H9 (cell line): ENCODE measurements at regions not wholly inside any gene's neighbourhood (a gene's known extent, or its start where the extent isn't known, plus 50 kb on each side); places are given as distances from the start of the nearest gene placed in this dataset.

Source experiments
- DNase-seq: peaks from one replicate; pipeline ENCODE4 v3.0.0-alpha.2; 2017
- H2AFZ ChIP-seq: one replicate; pipeline ENCODE4 v1.6.1; 2013; ENCODE audit warnings: mild to moderate bottlenecking, low read length, control low read depth, moderate library complexity
- H2AK5ac ChIP-seq: 2 replicates; pipeline ENCODE4 v1.6.1; 2013; ENCODE audit warnings: low read length, control low read depth, mixed read lengths; ENCODE audit not compliant: insufficient read length
- H2BK120ac ChIP-seq: one replicate; pipeline ENCODE4 v1.6.1; 2013; ENCODE audit warnings: low read depth, mild to moderate bottlenecking, low read length, control low read depth, inconsistent platforms; ENCODE audit not compliant: poor library complexity, severe bottlenecking
- H2BK12ac ChIP-seq: 2 replicates; pipeline ENCODE4 v1.6.1; 2013; ENCODE audit warnings: low read length, control low read depth, mixed read lengths, low read depth; ENCODE audit not compliant: insufficient read length
- H2BK15ac ChIP-seq: 2 replicates; pipeline ENCODE4 v1.6.1; 2013; ENCODE audit warnings: low read depth, low read length, control low read depth
- H2BK20ac ChIP-seq: one replicate; pipeline ENCODE4 v1.6.1; 2013; ENCODE audit warnings: low read depth, mild to moderate bottlenecking, low read length, control low read depth, inconsistent platforms; ENCODE audit not compliant: poor library complexity, severe bottlenecking
- H2BK5ac ChIP-seq: 2 replicates; pipeline ENCODE4 v1.6.1; 2013; ENCODE audit warnings: low read length, control low read depth, mixed read lengths; ENCODE audit not compliant: insufficient read length
- H3K14ac ChIP-seq: 2 replicates; pipeline ENCODE4 v1.6.1; 2013; ENCODE audit warnings: low read length, control low read depth; ENCODE audit not compliant: insufficient read depth
- H3K18ac ChIP-seq: 2 replicates; pipeline ENCODE4 v1.6.1; 2013; ENCODE audit warnings: low read depth, mild to moderate bottlenecking, mixed read lengths, low read length, control low read depth; ENCODE audit not compliant: insufficient read length
- H3K23ac ChIP-seq: 2 replicates; pipeline ENCODE4 v1.6.1; 2013; ENCODE audit warnings: low read length, control low read depth, mixed read lengths, low read depth; ENCODE audit not compliant: insufficient read length
- H3K23me2 ChIP-seq: 2 replicates; pipeline ENCODE4 v1.6.1; 2013; ENCODE audit warnings: low read depth, mild to moderate bottlenecking, mixed read lengths, low read length, control low read depth; ENCODE audit not compliant: insufficient read length, poor library complexity, severe bottlenecking
- H3K27ac ChIP-seq: 2 replicates; pipeline ENCODE4 v1.5.1; 2013; ENCODE audit warnings: low read length, control low read depth, mixed read lengths, low read depth; ENCODE audit not compliant: insufficient read length
- H3K27me3 ChIP-seq: 2 replicates; pipeline ENCODE4 v1.6.1; 2013; ENCODE audit warnings: low read length, control low read depth, inconsistent platforms; ENCODE audit not compliant: insufficient read depth
- H3K4ac ChIP-seq: 2 replicates; pipeline ENCODE4 v1.6.1; 2013; ENCODE audit warnings: low read depth, mild to moderate bottlenecking, control low read depth, inconsistent platforms, low read length, moderate library complexity
- H3K4me1 ChIP-seq: 2 replicates; pipeline ENCODE4 v1.6.1; 2013; ENCODE audit warnings: low read length, control low read depth, inconsistent platforms; ENCODE audit not compliant: insufficient read depth
- H3K4me2 ChIP-seq: 2 replicates; pipeline ENCODE4 v1.6.1; 2013; ENCODE audit warnings: low read length, control low read depth, mixed read lengths; ENCODE audit not compliant: insufficient read length, insufficient read depth
- H3K56ac ChIP-seq: 2 replicates; pipeline ENCODE4 v1.6.1; 2013; ENCODE audit warnings: low read depth, mild to moderate bottlenecking, mixed read lengths, low read length, control low read depth; ENCODE audit not compliant: insufficient read length
- H3K79me1 ChIP-seq: 2 replicates; pipeline ENCODE4 v1.6.1; 2013; ENCODE audit warnings: low read depth, mild to moderate bottlenecking, moderate library complexity, low read length, control low read depth, inconsistent platforms; ENCODE audit not compliant: insufficient read depth, poor library complexity, severe bottlenecking
- H3K79me2 ChIP-seq: 2 replicates; pipeline ENCODE4 v1.6.1; 2013; ENCODE audit warnings: low read length, control low read depth, inconsistent platforms; ENCODE audit not compliant: insufficient read depth
- H3K9ac ChIP-seq: 2 replicates; pipeline ENCODE4 v1.6.1; 2013; ENCODE audit warnings: low read length, control low read depth, mixed read lengths; ENCODE audit not compliant: insufficient read length; ENCODE audit errors: extremely low read depth
- H3K9me3 ChIP-seq: one replicate; pipeline ENCODE4 v1.6.1; 2013; ENCODE audit warnings: low read depth, low read length, inconsistent platforms; ENCODE audit not compliant: control insufficient read depth
- H3T11ph ChIP-seq: one replicate; pipeline ENCODE4 v1.6.1; 2013; ENCODE audit warnings: mild to moderate bottlenecking, low read length, control low read depth, inconsistent platforms
- H4K20me1 ChIP-seq: one replicate; pipeline ENCODE4 v1.6.1; 2013; ENCODE audit not compliant: control insufficient read depth, insufficient read length, insufficient read depth
- H4K5ac ChIP-seq: 2 replicates; pipeline ENCODE4 v1.6.1; 2013; ENCODE audit warnings: low read depth, mild to moderate bottlenecking, mixed read lengths, low read length, control low read depth; ENCODE audit not compliant: insufficient read length
- H4K8ac ChIP-seq: replicated peaks from 2 replicates; pipeline ENCODE4 v1.6.1; 2013; ENCODE audit warnings: low read length, control low read depth, mixed read lengths, low read depth; ENCODE audit not compliant: insufficient read length
- H4K91ac ChIP-seq: 2 replicates; pipeline ENCODE4 v1.6.1; 2013; ENCODE audit warnings: low read depth, mild to moderate bottlenecking, moderate library complexity, mixed read lengths, low read length, control low read depth; ENCODE audit not compliant: insufficient read length
- H3K27ac Mint-ChIP-seq, 3 experiments: 2 replicates in 2 of 3; 3 replicates in 1 of 3; pipeline ENCODE4 v1.8.0; 2020 to 2021; ENCODE audit warnings: mixed read lengths in 3 of 3, mild to moderate bottlenecking in 1 of 3, moderate library complexity in 1 of 3
- H3K27me3 Mint-ChIP-seq: 2 replicates; pipeline ENCODE4 v1.8.0; 2021; ENCODE audit warnings: low read depth, mild to moderate bottlenecking, moderate library complexity, mixed read lengths
- H3K36me3 Mint-ChIP-seq, 3 experiments: 2 replicates in 2 of 3; 3 replicates in 1 of 3; pipeline ENCODE4 v1.8.0; 2020 to 2021; ENCODE audit warnings: low read depth in 3 of 3, mixed read lengths in 3 of 3; ENCODE audit not compliant: insufficient read depth in 1 of 3
- H3K4me1 Mint-ChIP-seq, 2 experiments: 2 replicates each; pipeline ENCODE4 v1.8.0; 2020; ENCODE audit warnings: mixed read lengths in 2 of 2
- H3K4me3 Mint-ChIP-seq, 2 experiments: 2 replicates in 1 of 2; 3 replicates in 1 of 2; pipeline ENCODE4 v1.8.0; 2020 to 2021; ENCODE audit warnings: mild to moderate bottlenecking in 2 of 2, mixed read lengths in 2 of 2, moderate library complexity in 1 of 2
- H3K9me3 Mint-ChIP-seq, 2 experiments: 2 replicates in 1 of 2; 3 replicates in 1 of 2; pipeline ENCODE4 v1.8.0; 2020; ENCODE audit warnings: mild to moderate bottlenecking in 2 of 2, mixed read lengths in 2 of 2, moderate library complexity in 1 of 2
- WGBS: extraction: QIAGEN DNeasy Blood & Tissue Kit; methylation state at CpG from one replicate; pipeline ENCODE4 v1.1.7; 2013; ENCODE audit warnings: missing lambda C conversion rate, low lambda C conversion rate, mixed read lengths; ENCODE audit not compliant: insufficient read length; ENCODE audit errors: extremely low coverage; 5-methylcytosine and 5-hydroxymethylcytosine counted together
- TF ChIP-seq, protein P1 (sequence below): fragments of 200-600 bp; sonication (generic); conservative IDR thresholded peaks from 3 replicates; pipeline ENCODE4 v1.8.0; 2021; ENCODE audit warnings: antibody characterized with exemption, mild to moderate bottlenecking

DNA sequence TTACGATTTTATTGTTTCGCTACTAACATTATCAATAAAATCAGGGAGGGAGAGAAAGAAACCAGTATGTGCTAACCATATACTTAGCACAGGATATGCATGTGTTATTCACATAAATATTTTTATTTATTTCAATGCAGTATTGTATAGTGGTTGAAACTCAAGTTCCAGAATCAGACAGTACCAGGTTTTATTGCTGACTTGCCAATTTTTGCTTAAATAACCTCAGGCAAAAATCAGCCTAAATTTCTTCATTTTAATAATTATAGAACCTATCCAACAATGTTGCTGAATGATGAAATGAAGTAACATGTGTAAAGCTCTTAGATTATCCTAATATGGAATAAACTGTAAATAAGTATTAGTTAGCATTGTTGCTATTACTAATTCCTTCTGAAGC is 61.4 kb upstream of the LRRC7 start:
- Histone ChIP-seq H3K79me1 (no peaks in the 10 kb centered on the region), H4K91ac (no peak overlapping the region), H2AFZ (no peak overlapping the region), H3K79me2 (no peaks in the 10 kb centered on the region), H2AK5ac (no peak overlapping the region), H2BK15ac (no peak overlapping the region), H4K5ac (no peak overlapping the region), H3K9ac (no peak overlapping the region), H3K4ac (no peak overlapping the region), H3K56ac (no peak overlapping the region), H4K8ac (no peak overlapping the region), H2BK20ac (no peak overlapping the region), H3K18ac (no peak overlapping the region), H3K9me3 (no peaks in the 10 kb centered on the region), H3K27me3 (no peaks in the 10 kb centered on the region), H4K20me1 (no peaks in the 10 kb centered on the region), H2BK5ac (no peak overlapping the region), H3T11ph (no peak overlapping the region), H3K4me2 (no peak overlapping the region), H3K14ac (no peak overlapping the region), H2BK120ac (no peak overlapping the region), H3K27ac (no peak overlapping the region), H3K4me1 (no peaks in the 10 kb centered on the region; the same call in 1 of the 2 replicates), H3K23ac (no peak overlapping the region), H3K23me2 (no peaks in the 10 kb centered on the region), H2BK12ac (no peak overlapping the region)
- Mint-ChIP-seq H3K27me3 (no peaks in the 10 kb centered on the region), H3K4me1 (no peaks in the 10 kb centered on the region; a peak in 1 of 4 replicates), H3K36me3 (no peaks in the 10 kb centered on the region), H3K9me3 (no peaks in the 10 kb centered on the region), H3K27ac (no peak overlapping the region), H3K4me3 (no peak overlapping the region)
- no peak for DNase-seq
- TF ChIP-seq, protein P1, sequence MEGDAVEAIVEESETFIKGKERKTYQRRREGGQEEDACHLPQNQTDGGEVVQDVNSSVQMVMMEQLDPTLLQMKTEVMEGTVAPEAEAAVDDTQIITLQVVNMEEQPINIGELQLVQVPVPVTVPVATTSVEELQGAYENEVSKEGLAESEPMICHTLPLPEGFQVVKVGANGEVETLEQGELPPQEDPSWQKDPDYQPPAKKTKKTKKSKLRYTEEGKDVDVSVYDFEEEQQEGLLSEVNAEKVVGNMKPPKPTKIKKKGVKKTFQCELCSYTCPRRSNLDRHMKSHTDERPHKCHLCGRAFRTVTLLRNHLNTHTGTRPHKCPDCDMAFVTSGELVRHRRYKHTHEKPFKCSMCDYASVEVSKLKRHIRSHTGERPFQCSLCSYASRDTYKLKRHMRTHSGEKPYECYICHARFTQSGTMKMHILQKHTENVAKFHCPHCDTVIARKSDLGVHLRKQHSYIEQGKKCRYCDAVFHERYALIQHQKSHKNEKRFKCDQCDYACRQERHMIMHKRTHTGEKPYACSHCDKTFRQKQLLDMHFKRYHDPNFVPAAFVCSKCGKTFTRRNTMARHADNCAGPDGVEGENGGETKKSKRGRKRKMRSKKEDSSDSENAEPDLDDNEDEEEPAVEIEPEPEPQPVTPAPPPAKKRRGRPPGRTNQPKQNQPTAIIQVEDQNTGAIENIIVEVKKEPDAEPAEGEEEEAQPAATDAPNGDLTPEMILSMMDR, result no peak
- no CpG with 5 or more reads among the region's 2 CpGs for WGBS
